H9 (cell line): ENCODE measurements at regions not wholly inside any gene's neighbourhood (a gene's known extent, or its start where the extent isn't known, plus 50 kb on each side); places are given as distances from the start of the nearest gene placed in this dataset.
A peak's percentile ranks its signal among the peaks of the same experiment; 100 is the strongest.

ENCODE experiments used
- DNase-seq: peaks from one replicate; pipeline ENCODE4 v3.0.0-alpha.2; 2017
- H2AFZ ChIP-seq: one replicate; pipeline ENCODE4 v1.6.1; 2013; ENCODE audit warnings: mild to moderate bottlenecking, low read length, control low read depth, moderate library complexity
- H2AK5ac ChIP-seq: 2 replicates; pipeline ENCODE4 v1.6.1; 2013; ENCODE audit warnings: low read length, control low read depth, mixed read lengths; ENCODE audit not compliant: insufficient read length
- H2BK120ac ChIP-seq: one replicate; pipeline ENCODE4 v1.6.1; 2013; ENCODE audit warnings: low read depth, mild to moderate bottlenecking, low read length, control low read depth, inconsistent platforms; ENCODE audit not compliant: poor library complexity, severe bottlenecking
- H2BK12ac ChIP-seq: 2 replicates; pipeline ENCODE4 v1.6.1; 2013; ENCODE audit warnings: low read length, control low read depth, mixed read lengths, low read depth; ENCODE audit not compliant: insufficient read length
- H2BK15ac ChIP-seq: 2 replicates; pipeline ENCODE4 v1.6.1; 2013; ENCODE audit warnings: low read depth, low read length, control low read depth
- H2BK20ac ChIP-seq: one replicate; pipeline ENCODE4 v1.6.1; 2013; ENCODE audit warnings: low read depth, mild to moderate bottlenecking, low read length, control low read depth, inconsistent platforms; ENCODE audit not compliant: poor library complexity, severe bottlenecking
- H2BK5ac ChIP-seq: 2 replicates; pipeline ENCODE4 v1.6.1; 2013; ENCODE audit warnings: low read length, control low read depth, mixed read lengths; ENCODE audit not compliant: insufficient read length
- H3K14ac ChIP-seq: 2 replicates; pipeline ENCODE4 v1.6.1; 2013; ENCODE audit warnings: low read length, control low read depth; ENCODE audit not compliant: insufficient read depth
- H3K18ac ChIP-seq: 2 replicates; pipeline ENCODE4 v1.6.1; 2013; ENCODE audit warnings: low read depth, mild to moderate bottlenecking, mixed read lengths, low read length, control low read depth; ENCODE audit not compliant: insufficient read length
- H3K23ac ChIP-seq: 2 replicates; pipeline ENCODE4 v1.6.1; 2013; ENCODE audit warnings: low read length, control low read depth, mixed read lengths, low read depth; ENCODE audit not compliant: insufficient read length
- H3K23me2 ChIP-seq: 2 replicates; pipeline ENCODE4 v1.6.1; 2013; ENCODE audit warnings: low read depth, mild to moderate bottlenecking, mixed read lengths, low read length, control low read depth; ENCODE audit not compliant: insufficient read length, poor library complexity, severe bottlenecking
- H3K27ac ChIP-seq: 2 replicates; pipeline ENCODE4 v1.5.1; 2013; ENCODE audit warnings: low read length, control low read depth, mixed read lengths, low read depth; ENCODE audit not compliant: insufficient read length
- H3K27me3 ChIP-seq: 2 replicates; pipeline ENCODE4 v1.6.1; 2013; ENCODE audit warnings: low read length, control low read depth, inconsistent platforms; ENCODE audit not compliant: insufficient read depth
- H3K4ac ChIP-seq: 2 replicates; pipeline ENCODE4 v1.6.1; 2013; ENCODE audit warnings: low read depth, mild to moderate bottlenecking, control low read depth, inconsistent platforms, low read length, moderate library complexity
- H3K4me1 ChIP-seq: 2 replicates; pipeline ENCODE4 v1.6.1; 2013; ENCODE audit warnings: low read length, control low read depth, inconsistent platforms; ENCODE audit not compliant: insufficient read depth
- H3K4me2 ChIP-seq: 2 replicates; pipeline ENCODE4 v1.6.1; 2013; ENCODE audit warnings: low read length, control low read depth, mixed read lengths; ENCODE audit not compliant: insufficient read length, insufficient read depth
- H3K56ac ChIP-seq: 2 replicates; pipeline ENCODE4 v1.6.1; 2013; ENCODE audit warnings: low read depth, mild to moderate bottlenecking, mixed read lengths, low read length, control low read depth; ENCODE audit not compliant: insufficient read length
- H3K79me1 ChIP-seq: 2 replicates; pipeline ENCODE4 v1.6.1; 2013; ENCODE audit warnings: low read depth, mild to moderate bottlenecking, moderate library complexity, low read length, control low read depth, inconsistent platforms; ENCODE audit not compliant: insufficient read depth, poor library complexity, severe bottlenecking
- H3K79me2 ChIP-seq: 2 replicates; pipeline ENCODE4 v1.6.1; 2013; ENCODE audit warnings: low read length, control low read depth, inconsistent platforms; ENCODE audit not compliant: insufficient read depth
- H3K9ac ChIP-seq: 2 replicates; pipeline ENCODE4 v1.6.1; 2013; ENCODE audit warnings: low read length, control low read depth, mixed read lengths; ENCODE audit not compliant: insufficient read length; ENCODE audit errors: extremely low read depth
- H3K9me3 ChIP-seq: one replicate; pipeline ENCODE4 v1.6.1; 2013; ENCODE audit warnings: low read depth, low read length, inconsistent platforms; ENCODE audit not compliant: control insufficient read depth
- H3T11ph ChIP-seq: one replicate; pipeline ENCODE4 v1.6.1; 2013; ENCODE audit warnings: mild to moderate bottlenecking, low read length, control low read depth, inconsistent platforms
- H4K20me1 ChIP-seq: one replicate; pipeline ENCODE4 v1.6.1; 2013; ENCODE audit not compliant: control insufficient read depth, insufficient read length, insufficient read depth
- H4K5ac ChIP-seq: 2 replicates; pipeline ENCODE4 v1.6.1; 2013; ENCODE audit warnings: low read depth, mild to moderate bottlenecking, mixed read lengths, low read length, control low read depth; ENCODE audit not compliant: insufficient read length
- H4K8ac ChIP-seq: replicated peaks from 2 replicates; pipeline ENCODE4 v1.6.1; 2013; ENCODE audit warnings: low read length, control low read depth, mixed read lengths, low read depth; ENCODE audit not compliant: insufficient read length
- H4K91ac ChIP-seq: 2 replicates; pipeline ENCODE4 v1.6.1; 2013; ENCODE audit warnings: low read depth, mild to moderate bottlenecking, moderate library complexity, mixed read lengths, low read length, control low read depth; ENCODE audit not compliant: insufficient read length
- H3K27ac Mint-ChIP-seq, 3 experiments: 2 replicates in 2 of 3; 3 replicates in 1 of 3; pipeline ENCODE4 v1.8.0; 2020 to 2021; ENCODE audit warnings: mixed read lengths in 3 of 3, mild to moderate bottlenecking in 1 of 3, moderate library complexity in 1 of 3
- H3K27me3 Mint-ChIP-seq: 2 replicates; pipeline ENCODE4 v1.8.0; 2021; ENCODE audit warnings: low read depth, mild to moderate bottlenecking, moderate library complexity, mixed read lengths
- H3K36me3 Mint-ChIP-seq, 3 experiments: 2 replicates in 2 of 3; 3 replicates in 1 of 3; pipeline ENCODE4 v1.8.0; 2020 to 2021; ENCODE audit warnings: low read depth in 3 of 3, mixed read lengths in 3 of 3; ENCODE audit not compliant: insufficient read depth in 1 of 3
- H3K4me1 Mint-ChIP-seq, 2 experiments: 2 replicates each; pipeline ENCODE4 v1.8.0; 2020; ENCODE audit warnings: mixed read lengths in 2 of 2
- H3K4me3 Mint-ChIP-seq, 2 experiments: 2 replicates in 1 of 2; 3 replicates in 1 of 2; pipeline ENCODE4 v1.8.0; 2020 to 2021; ENCODE audit warnings: mild to moderate bottlenecking in 2 of 2, mixed read lengths in 2 of 2, moderate library complexity in 1 of 2
- H3K9me3 Mint-ChIP-seq, 2 experiments: 2 replicates in 1 of 2; 3 replicates in 1 of 2; pipeline ENCODE4 v1.8.0; 2020; ENCODE audit warnings: mild to moderate bottlenecking in 2 of 2, mixed read lengths in 2 of 2, moderate library complexity in 1 of 2
- CTCF ChIP-seq: fragments of 200-600 bp; sonication (generic); conservative IDR thresholded peaks from 3 replicates; pipeline ENCODE4 v1.8.0; 2021; ENCODE audit warnings: antibody characterized with exemption, mild to moderate bottlenecking
- WGBS: extraction: QIAGEN DNeasy Blood & Tissue Kit; methylation state at CpG from one replicate; pipeline ENCODE4 v1.1.7; 2013; ENCODE audit warnings: missing lambda C conversion rate, low lambda C conversion rate, mixed read lengths; ENCODE audit not compliant: insufficient read length; ENCODE audit errors: extremely low coverage; 5-methylcytosine and 5-hydroxymethylcytosine counted together

GRCh38 chr16:17757808-17758207, 287.0 kb upstream of the XYLT1 start:
- TF ChIP-seq CTCF, result no peak
- H3K4ac ChIP-seq, result no peak overlapping the region
- H3K79me2 ChIP-seq, result no peaks in the 10 kb centered on the region
- H3T11ph ChIP-seq, result no peak overlapping the region
- peak; percentile 82 for DNase-seq
- H2BK5ac ChIP-seq, result no peak overlapping the region
- no peak overlapping the region for H3K23ac ChIP-seq
- H2BK20ac ChIP-seq, result no peak overlapping the region
- Mint-ChIP-seq H3K4me1 (peaks cover 22 to 29% of the 10 kb centered on the region in 2 experiments), H3K4me3 (no peak overlapping the region; a peak in 1 of 5 replicates), H3K9me3 (peaks cover 5 to 8% of the 10 kb centered on the region in 2 experiments), H3K27ac (peak overlapping the region in 2 of 3 experiments; percentile 73 to 94; a peak in 4 of 7 replicates), H3K36me3 (peaks cover 0 to 6% (median 5%) of the 10 kb centered on the region in 3 experiments; a peak in 5 of 7 replicates), H3K27me3 (no peaks in the 10 kb centered on the region)
- H3K56ac ChIP-seq, result no peak overlapping the region
- H3K4me1 ChIP-seq, result peaks cover 4% of the 10 kb centered on the region; the same call in 1 of the 2 replicates
- H2BK12ac ChIP-seq, result no peak overlapping the region
- no peak overlapping the region for H3K27ac ChIP-seq
- no peak overlapping the region for H3K4me2 ChIP-seq
- no peak overlapping the region for H3K9ac ChIP-seq
- H3K18ac ChIP-seq, result no peak overlapping the region
- no peaks in the 10 kb centered on the region for H3K23me2 ChIP-seq
- no peak overlapping the region for H2AFZ ChIP-seq
- no peaks in the 10 kb centered on the region for H4K20me1 ChIP-seq
- H2BK15ac ChIP-seq, result no peak overlapping the region
- H4K8ac ChIP-seq, result no peak overlapping the region
- no peaks in the 10 kb centered on the region for H3K79me1 ChIP-seq
- no peak overlapping the region for H3K14ac ChIP-seq
- WGBS, result no CpG with 5 or more reads among the region's 4 CpGs
- H2AK5ac ChIP-seq, result no peak overlapping the region
- no peak overlapping the region for H2BK120ac ChIP-seq
- H3K27me3 ChIP-seq, result no peaks in the 10 kb centered on the region
- no peak overlapping the region for H4K91ac ChIP-seq
- H3K9me3 ChIP-seq, result no peaks in the 10 kb centered on the region
- H4K5ac ChIP-seq, result no peak overlapping the region
